ENCODE measurements at regions not wholly inside any gene's neighbourhood (a gene's known extent, or its start where the extent isn't known, plus 50 kb on each side); places are given as distances from the start of the nearest gene placed in this dataset.
A peak's percentile ranks its signal among the peaks of the same experiment; 100 is the strongest.

DNA sequence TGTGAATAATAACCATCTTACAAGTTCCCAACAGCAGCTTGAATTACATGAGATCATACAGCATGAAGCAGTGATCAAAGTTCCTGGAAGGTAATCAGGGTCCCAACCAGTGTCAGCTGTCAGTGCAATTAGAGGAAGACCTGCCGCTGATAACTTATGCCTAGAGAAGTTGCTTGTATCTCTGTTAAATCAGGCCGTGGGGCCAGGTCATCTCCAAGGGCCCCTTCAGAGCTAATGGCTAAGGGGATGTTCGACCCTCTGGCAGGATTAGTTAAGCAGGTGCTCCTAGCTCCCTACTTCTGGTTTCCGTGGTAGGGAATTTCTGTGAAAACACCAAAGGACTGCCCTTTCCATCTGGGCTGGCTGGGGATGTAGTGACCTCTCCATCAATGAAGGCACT, 251.0 kb downstream of the FAM43A start:
- H3K27me3 Mint-ChIP-seq = peaks cover 8 to 18% (median 12%) of the 10 kb centered on the region in 5 donors
- H3K27ac Mint-ChIP-seq = no peak overlapping the region
- peaks cover 0 to 7% (median 1%) of the 10 kb centered on the region in 4 donors for H3K4me1 Mint-ChIP-seq
- H3K36me3 Mint-ChIP-seq = no peaks in the 10 kb centered on the region
- no peak for ATAC-seq
- POLR2A ChIA-PET = no interaction called here
- no peak overlapping the region for H3K4me3 Mint-ChIP-seq
- H3K9me3 Mint-ChIP-seq = peaks cover 0 to 4% (median 0%) of the 10 kb centered on the region in 9 donors
- DNase-seq = no peak

GRCh38 chr3:194937144-194937543, 251.5 kb downstream of the FAM43A start:
- peaks cover 0 to 9% (median 1%) of the 10 kb centered on the region in 4 donors for H3K4me1 Mint-ChIP-seq
- POLR2A ChIA-PET = no interaction called here
- ATAC-seq (no peak), DNase-seq (no peak)
- H3K27ac Mint-ChIP-seq = no peak overlapping the region
- no peak overlapping the region for H3K4me3 Mint-ChIP-seq
- peaks cover 0 to 2% (median 0%) of the 10 kb centered on the region in 9 donors for H3K9me3 Mint-ChIP-seq
- no peaks in the 10 kb centered on the region for H3K36me3 Mint-ChIP-seq
- H3K27me3 Mint-ChIP-seq = peaks cover 8 to 14% (median 9%) of the 10 kb centered on the region in 5 donors

DNA sequence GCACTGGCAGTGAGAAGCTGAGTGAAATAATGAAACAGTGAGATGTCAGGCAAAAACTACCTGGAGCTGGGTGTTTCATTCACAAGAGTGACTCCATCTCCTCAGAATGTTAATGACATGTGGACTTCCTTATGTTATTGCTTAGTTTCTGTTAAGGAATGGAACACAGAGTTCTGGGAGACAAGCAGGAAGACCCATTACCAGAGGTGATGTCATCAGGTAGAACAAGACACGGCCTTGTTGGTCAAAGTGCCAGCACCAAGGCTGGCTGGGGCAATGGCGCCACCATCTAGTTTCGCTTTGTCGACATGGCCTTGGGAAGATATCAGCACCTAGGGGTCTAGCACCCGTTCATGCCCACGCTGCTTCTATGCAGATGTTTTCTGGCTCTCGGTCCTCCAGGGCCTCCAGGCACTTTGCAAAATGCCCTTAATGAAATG, 252.2 kb downstream of the FAM43A start:
- H3K36me3 Mint-ChIP-seq = no peaks in the 10 kb centered on the region
- H3K4me1 Mint-ChIP-seq = peaks cover 0 to 15% (median 1%) of the 10 kb centered on the region in 4 donors
- no peak overlapping the region for H3K4me3 Mint-ChIP-seq
- DNase-seq (no peak), ATAC-seq (no peak)
- POLR2A ChIA-PET = no interaction called here
- no peak overlapping the region for H3K27ac Mint-ChIP-seq
- H3K27me3 Mint-ChIP-seq = peaks cover 8 to 17% (median 9%) of the 10 kb centered on the region in 5 donors
- no peaks in the 10 kb centered on the region for H3K9me3 Mint-ChIP-seq

GRCh38 chr3:194938845-194939531, 253.3 kb downstream of the FAM43A start:
- no peak overlapping the region for H3K4me3 Mint-ChIP-seq
- H3K27ac Mint-ChIP-seq = no peak overlapping the region
- no peaks in the 10 kb centered on the region for H3K9me3 Mint-ChIP-seq
- POLR2A ChIA-PET = no interaction called here
- DNase-seq (no peak), ATAC-seq (no peak)
- peaks cover 8 to 17% (median 9%) of the 10 kb centered on the region in 5 donors for H3K27me3 Mint-ChIP-seq
- peaks cover 0 to 20% (median 1%) of the 10 kb centered on the region in 4 donors for H3K4me1 Mint-ChIP-seq
- no peaks in the 10 kb centered on the region for H3K36me3 Mint-ChIP-seq

- no peaks in the 10 kb centered on the region for H3K9me3 Mint-ChIP-seq
- ATAC-seq = no peak
- no peak overlapping the region for H3K27ac Mint-ChIP-seq
- DNase-seq = no peak
- peaks cover 8 to 17% (median 9%) of the 10 kb centered on the region in 5 donors for H3K27me3 Mint-ChIP-seq
- POLR2A ChIA-PET = no interaction called here
- H3K4me3 Mint-ChIP-seq = no peak overlapping the region
- H3K4me1 Mint-ChIP-seq = peaks cover 0 to 20% (median 1%) of the 10 kb centered on the region in 4 donors
- no peaks in the 10 kb centered on the region for H3K36me3 Mint-ChIP-seq
These were observed 253.8 kb downstream of the FAM43A start for GRCh38 chr3:194939532-194939909.

DNA sequence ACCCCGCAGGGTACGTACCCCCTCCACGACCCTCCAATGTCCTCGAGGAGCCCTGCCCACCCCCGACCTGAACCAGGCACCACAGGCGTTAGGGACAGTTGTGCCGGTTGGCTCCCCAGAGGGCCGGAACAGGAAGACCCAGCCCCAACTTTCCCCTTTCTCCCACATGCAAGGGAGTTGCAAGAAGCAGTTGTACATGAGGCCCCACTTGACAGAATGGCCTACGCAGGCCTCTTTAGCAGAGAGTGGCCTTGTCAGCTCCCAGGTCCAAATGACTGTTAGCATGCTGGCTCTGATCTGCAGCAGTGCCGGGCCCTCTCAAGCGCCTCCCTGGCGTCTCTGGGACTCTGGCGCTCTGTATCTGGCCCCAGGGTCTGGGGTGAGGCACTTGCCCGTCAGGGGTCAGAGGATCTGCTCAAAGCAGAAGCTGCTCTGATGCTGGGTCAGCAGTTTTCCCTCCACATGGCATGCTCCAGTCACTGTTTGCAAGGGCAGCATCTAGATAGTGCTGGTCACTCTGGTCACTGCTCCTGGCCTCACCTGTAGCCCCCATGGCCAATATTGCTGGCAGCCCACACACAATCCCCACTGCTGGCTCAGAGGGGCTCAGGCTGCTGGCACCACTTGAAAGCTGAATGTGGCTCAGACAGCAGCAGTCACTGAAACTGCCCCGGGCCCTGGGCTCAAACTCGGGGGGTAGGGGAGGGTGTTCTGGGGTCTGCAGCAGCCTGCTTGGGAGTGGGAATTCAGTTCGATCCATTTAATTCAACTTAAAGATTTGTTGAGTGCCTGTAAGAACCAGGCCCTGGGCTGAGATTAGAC, 254.5 kb downstream of the FAM43A start:
- POLR2A ChIA-PET = no interaction called here
- H3K4me1 Mint-ChIP-seq = peaks cover 0 to 20% (median 1%) of the 10 kb centered on the region in 4 donors

GRCh38 chr3:194941360-194941955, 255.8 kb downstream of the FAM43A start:
- Mint-ChIP-seq H3K4me1 (peaks cover 0 to 16% (median 1%) of the 10 kb centered on the region in 4 donors), H3K9me3 (no peaks in the 10 kb centered on the region), H3K36me3 (no peaks in the 10 kb centered on the region), H3K27me3 (peaks cover 8 to 17% (median 9%) of the 10 kb centered on the region in 5 donors), H3K27ac (no peak overlapping the region), H3K4me3 (no peak overlapping the region)
- ATAC-seq (no peak), DNase-seq (no peak)
- POLR2A ChIA-PET = no interaction called here

More for the DNA sequence above, 254.5 kb downstream of the FAM43A start:
- ATAC-seq (no peak), DNase-seq (no peak)
- Mint-ChIP-seq H3K27ac (no peak overlapping the region), H3K4me3 (no peak overlapping the region), H3K27me3 (peaks cover 8 to 17% (median 9%) of the 10 kb centered on the region in 5 donors), H3K9me3 (no peaks in the 10 kb centered on the region), H3K36me3 (no peaks in the 10 kb centered on the region)

- no peaks in the 10 kb centered on the region for H3K9me3 Mint-ChIP-seq
- H3K27ac Mint-ChIP-seq = no peak overlapping the region
- peaks cover 0 to 16% (median 1%) of the 10 kb centered on the region in 4 donors for H3K4me1 Mint-ChIP-seq
- peaks cover 8 to 17% (median 9%) of the 10 kb centered on the region in 5 donors for H3K27me3 Mint-ChIP-seq
- no peak for ATAC-seq
- no peak for DNase-seq
- POLR2A ChIA-PET = no interaction called here
- H3K4me3 Mint-ChIP-seq = no peak overlapping the region
- H3K36me3 Mint-ChIP-seq = no peaks in the 10 kb centered on the region
These were observed 256.4 kb downstream of the FAM43A start for GRCh38 chr3:194941956-194942511.

- POLR2A ChIA-PET = no interaction called here
- H3K9me3 Mint-ChIP-seq = peaks cover 0 to 4% (median 0%) of the 10 kb centered on the region in 9 donors
These were observed 258.8 kb downstream of the FAM43A start for GRCh38 chr3:194944526-194944925.

GRCh38 chr3:194945508-194945907, 259.8 kb downstream of the FAM43A start:
- Mint-ChIP-seq H3K4me1 (peaks cover 0 to 13% (median 1%) of the 10 kb centered on the region in 4 donors), H3K27me3 (peaks cover 6 to 12% (median 9%) of the 10 kb centered on the region in 5 donors), H3K9me3 (peaks cover 0 to 8% (median 0%) of the 10 kb centered on the region in 9 donors), H3K4me3 (no peak overlapping the region), H3K36me3 (peaks cover 0 to 3% (median 0%) of the 10 kb centered on the region in 3 donors), H3K27ac (peak overlapping the region in 1 of 10 donors; percentile 70)
- no peak for ATAC-seq
- DNase-seq = no peak
- POLR2A ChIA-PET = no interaction called here

More at GRCh38 chr3:194944526-194944925, 258.8 kb downstream of the FAM43A start:
- Mint-ChIP-seq H3K4me3 (no peak overlapping the region), H3K27ac (no peak overlapping the region), H3K27me3 (peaks cover 6 to 13% (median 9%) of the 10 kb centered on the region in 5 donors), H3K36me3 (peaks cover 0 to 3% (median 0%) of the 10 kb centered on the region in 3 donors), H3K4me1 (peaks cover 0 to 13% (median 1%) of the 10 kb centered on the region in 4 donors)
- no peak for ATAC-seq
- no peak for DNase-seq

- Mint-ChIP-seq H3K4me3 (no peak overlapping the region), H3K9me3 (peaks cover 0 to 8% (median 0%) of the 10 kb centered on the region in 9 donors), H3K36me3 (peaks cover 0 to 3% (median 0%) of the 10 kb centered on the region in 3 donors), H3K27ac (peak overlapping the region in 1 of 10 donors; percentile 54), H3K27me3 (peaks cover under 1 to 8% (median 5%) of the 10 kb centered on the region in 5 donors), H3K4me1 (peaks cover 0 to 13% (median under 1%) of the 10 kb centered on the region in 4 donors)
- POLR2A ChIA-PET = no interaction called here
- DNase-seq = no peak
- no peak for ATAC-seq
These were observed 260.4 kb downstream of the FAM43A start for GRCh38 chr3:194946091-194946490.

DNA sequence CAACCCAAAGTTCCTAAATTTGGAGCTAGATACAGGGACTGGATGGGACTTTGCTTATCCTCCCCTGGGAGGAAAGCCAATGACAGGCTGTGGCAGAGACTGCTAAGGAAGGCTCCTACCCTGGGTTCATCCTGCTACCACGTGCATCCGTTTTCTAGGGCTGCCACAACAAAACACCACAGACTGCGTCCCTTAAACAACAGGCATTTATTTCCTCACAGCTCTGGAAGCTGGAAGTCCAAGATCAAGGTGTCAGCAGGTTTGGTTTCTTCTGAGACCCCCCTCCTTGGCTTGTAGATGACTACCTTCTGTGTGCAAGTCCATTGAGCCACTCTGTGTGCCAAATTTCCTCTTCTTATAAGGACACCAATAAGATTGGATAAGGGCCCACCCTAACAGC, 263.9 kb downstream of the FAM43A start:
- H3K4me1 Mint-ChIP-seq = peaks cover 0 to 8% (median 5%) of the 10 kb centered on the region in 4 donors
- no peak overlapping the region for H3K4me3 Mint-ChIP-seq

More for the DNA sequence above, 263.9 kb downstream of the FAM43A start:
- no peak for DNase-seq
- Mint-ChIP-seq H3K36me3 (peaks cover 0 to 3% (median 0%) of the 10 kb centered on the region in 3 donors), H3K27ac (no peak overlapping the region), H3K27me3 (no peaks in the 10 kb centered on the region), H3K9me3 (peaks cover 0 to 8% (median 0%) of the 10 kb centered on the region in 9 donors)
- ATAC-seq = no peak
- POLR2A ChIA-PET = no interaction called here

Measured in naive thymus-derived CD8-positive, alpha-beta T cell (primary cell).